Endothelial cell (in vitro differentiated cells): ENCODE measurements at regions not wholly inside any gene's neighbourhood (a gene's known extent, or its start where the extent isn't known, plus 50 kb on each side); places are given as distances from the start of the nearest gene placed in this dataset.

Experiments
- DNase-seq: peaks from one replicate; pipeline ENCODE4 v3.0.0; 2021; ENCODE audit warnings: low spot score
- H3K27ac Mint-ChIP-seq: one replicate; pipeline ENCODE4 v1.8.0; 2021; ENCODE audit warnings: mixed read lengths, inconsistent platforms; ENCODE audit not compliant: unreplicated experiment
- H3K27me3 Mint-ChIP-seq: one replicate; pipeline ENCODE4 v1.8.0; 2021; ENCODE audit warnings: mild to moderate bottlenecking, moderate library complexity, mixed read lengths, inconsistent platforms; ENCODE audit not compliant: unreplicated experiment
- H3K36me3 Mint-ChIP-seq: one replicate; pipeline ENCODE4 v1.8.0; 2021; ENCODE audit warnings: mild to moderate bottlenecking, low read depth, mixed read lengths, inconsistent platforms; ENCODE audit not compliant: unreplicated experiment
- H3K4me1 Mint-ChIP-seq: one replicate; pipeline ENCODE4 v1.8.0; 2021; ENCODE audit warnings: mild to moderate bottlenecking, mixed read lengths, inconsistent platforms; ENCODE audit not compliant: unreplicated experiment
- H3K4me3 Mint-ChIP-seq: one replicate; pipeline ENCODE4 v1.8.0; 2021; ENCODE audit warnings: mild to moderate bottlenecking, mixed read lengths, inconsistent platforms; ENCODE audit not compliant: unreplicated experiment
- H3K9me3 Mint-ChIP-seq: one replicate; pipeline ENCODE4 v1.8.0; 2021; ENCODE audit warnings: mixed read lengths, inconsistent platforms; ENCODE audit not compliant: unreplicated experiment
- CTCF ChIP-seq: fragments of 200-600 bp; sonication (generic); IDR thresholded peaks from one replicate; pipeline ENCODE4 v1.5.0; 2021; ENCODE audit warnings: antibody characterized with exemption; ENCODE audit not compliant: unreplicated experiment

GRCh38 chr1:118785246-118785645 lies 202.9 kb downstream of the TBX15 start:
- no peak overlapping the region for H3K4me3 Mint-ChIP-seq
- H3K36me3 Mint-ChIP-seq: no peaks in the 10 kb centered on the region
- no peak overlapping the region for H3K27ac Mint-ChIP-seq
- no peak for DNase-seq
- TF ChIP-seq CTCF: no peak
- peaks cover 14% of the 10 kb centered on the region for H3K4me1 Mint-ChIP-seq
- no peaks in the 10 kb centered on the region for H3K27me3 Mint-ChIP-seq
- peaks cover 3% of the 10 kb centered on the region for H3K9me3 Mint-ChIP-seq

GRCh38 chr1:118783095-118783758 lies 204.9 kb downstream of the TBX15 start:
- TF ChIP-seq CTCF: no peak
- H3K9me3 Mint-ChIP-seq: no peaks in the 10 kb centered on the region
- no peaks in the 10 kb centered on the region for H3K36me3 Mint-ChIP-seq
- no peak overlapping the region for H3K4me3 Mint-ChIP-seq
- H3K27me3 Mint-ChIP-seq: no peaks in the 10 kb centered on the region
- peaks cover 14% of the 10 kb centered on the region for H3K4me1 Mint-ChIP-seq
- no peak for DNase-seq
- no peak overlapping the region for H3K27ac Mint-ChIP-seq

- no peak for TF ChIP-seq CTCF
- DNase-seq: no peak
- Mint-ChIP-seq H3K4me3 (no peak overlapping the region), H3K9me3 (no peaks in the 10 kb centered on the region), H3K27ac (no peak overlapping the region), H3K27me3 (no peaks in the 10 kb centered on the region), H3K36me3 (no peaks in the 10 kb centered on the region), H3K4me1 (no peaks in the 10 kb centered on the region)
These were observed 214.5 kb downstream of the TBX15 start for GRCh38 chr1:118773656-118774055.

- H3K27me3 Mint-ChIP-seq: no peaks in the 10 kb centered on the region
- H3K4me1 Mint-ChIP-seq: no peaks in the 10 kb centered on the region
- TF ChIP-seq CTCF: no peak
- H3K4me3 Mint-ChIP-seq: no peak overlapping the region
- no peaks in the 10 kb centered on the region for H3K9me3 Mint-ChIP-seq
- H3K27ac Mint-ChIP-seq: no peak overlapping the region
- no peak for DNase-seq
- H3K36me3 Mint-ChIP-seq: no peaks in the 10 kb centered on the region
These were observed 220.2 kb downstream of the TBX15 start for GRCh38 chr1:118767971-118768370.

- DNase-seq: no peak
- Mint-ChIP-seq H3K27ac (no peak overlapping the region), H3K4me1 (no peaks in the 10 kb centered on the region), H3K4me3 (no peak overlapping the region), H3K27me3 (no peaks in the 10 kb centered on the region), H3K36me3 (no peaks in the 10 kb centered on the region), H3K9me3 (no peaks in the 10 kb centered on the region)
- no peak for TF ChIP-seq CTCF
These were observed 234.2 kb downstream of the TBX15 start for GRCh38 chr1:118753976-118754375.
